HG03558 (cell line): ENCODE measurements at regions not wholly inside any gene's neighbourhood (a gene's known extent, or its start where the extent isn't known, plus 50 kb on each side); places are given as distances from the start of the nearest gene placed in this dataset.
"Not testable (repeated sequence)": the region's sequence is repeated elsewhere in the genome, so short reads cannot be mapped to it uniquely, and the experiment has no call there.

Experiments used
- ATAC-seq: cut with Tn5 transposase; IDR thresholded peaks from one replicate; pipeline ENCODE4 v1.9.1; 2021; ENCODE audit warnings: moderate number of reproducible peaks; ENCODE audit not compliant: unreplicated experiment; ENCODE audit errors: extremely low read depth

DNA sequence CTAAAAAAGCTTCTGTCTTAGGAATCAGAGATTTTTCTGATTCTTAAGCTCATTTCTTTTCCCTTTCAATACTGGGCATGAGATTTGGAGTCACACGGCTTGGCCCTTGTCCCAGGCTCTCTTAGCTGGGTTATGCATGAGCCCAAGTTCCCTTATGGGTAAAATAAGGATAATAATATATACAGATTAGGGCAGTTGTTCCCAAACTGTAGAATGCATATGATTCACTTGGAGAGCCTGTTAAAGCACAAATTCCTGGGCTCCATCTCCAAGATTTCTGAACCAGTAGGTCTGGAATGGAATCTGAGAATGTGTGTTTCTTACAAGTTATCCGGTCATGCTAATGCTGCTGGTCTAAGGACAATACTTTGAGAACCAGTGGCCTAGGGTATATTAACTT, 154.0 kb downstream of the REEP3 start:
- ATAC-seq: no peak

DNA sequence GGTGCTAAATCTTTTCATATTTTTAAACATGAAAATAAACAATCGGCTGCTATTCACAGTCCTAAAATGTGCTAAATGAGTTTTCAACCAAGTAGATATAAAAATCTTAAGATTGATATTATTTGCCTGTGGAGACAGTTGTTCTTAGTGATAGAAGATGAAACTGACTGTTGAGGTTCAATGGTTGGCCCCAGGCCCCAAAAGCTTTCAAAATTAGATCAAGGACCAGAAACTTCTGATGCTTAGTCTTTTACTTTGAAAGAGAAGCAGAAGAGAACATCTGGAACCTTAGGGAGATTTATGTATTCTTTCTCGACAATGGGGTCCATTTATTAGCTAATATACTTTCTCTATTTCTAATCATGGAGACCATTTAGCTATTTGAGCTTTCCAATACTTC, 155.8 kb downstream of the REEP3 start:
- no peak for ATAC-seq

DNA sequence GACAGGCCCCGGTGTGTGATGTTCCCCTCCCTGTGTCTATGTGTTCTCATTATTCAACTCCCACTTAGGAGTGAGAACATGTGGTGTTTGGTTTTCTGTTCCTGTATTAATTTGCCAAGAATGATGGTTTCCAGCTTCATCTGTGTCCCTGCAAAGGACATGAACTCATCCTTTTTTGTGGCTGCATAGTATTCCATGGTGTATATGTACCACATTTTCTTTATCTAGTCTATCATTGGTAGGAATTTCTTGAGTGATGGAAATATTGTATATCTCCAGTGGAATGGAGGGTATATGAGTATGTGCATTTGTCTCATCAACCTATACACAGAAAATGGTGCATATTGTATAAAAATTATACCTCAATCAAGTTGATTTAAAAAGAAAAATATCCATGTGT, 159.3 kb downstream of the REEP3 start:
- ATAC-seq: not testable (repeated sequence)

DNA sequence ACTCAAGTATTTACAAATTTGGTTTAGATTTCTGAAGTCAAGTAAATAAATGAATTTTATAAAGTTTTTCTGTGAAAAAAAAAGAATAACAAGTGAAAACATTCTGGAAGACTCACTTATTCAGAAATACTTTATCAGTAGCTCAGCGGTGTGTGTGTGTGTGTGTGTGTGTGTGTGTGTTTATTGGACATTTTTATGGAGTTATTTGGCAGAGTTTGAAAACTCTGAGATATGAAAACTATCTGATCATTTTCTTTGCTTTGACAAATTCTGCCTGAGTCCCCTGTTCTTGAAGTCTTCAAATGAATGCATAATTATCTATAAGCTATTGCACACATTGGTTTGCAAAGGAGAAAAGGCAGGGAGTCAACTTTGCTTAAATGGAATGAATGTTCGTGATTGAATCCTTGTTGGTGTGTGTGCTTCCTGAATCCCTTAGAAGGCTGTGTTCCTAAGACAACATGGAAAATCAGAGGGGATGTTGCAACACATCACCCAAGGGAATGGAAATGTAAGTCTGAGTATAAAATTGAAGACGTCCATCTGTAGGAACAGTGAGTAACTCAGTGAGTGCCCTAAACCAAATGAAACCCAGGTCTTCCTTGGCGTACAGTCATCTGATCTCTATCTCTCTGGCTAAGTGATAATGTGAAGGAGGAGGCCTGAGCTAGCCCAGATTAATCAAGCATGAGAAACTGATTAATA, 160.9 kb downstream of the REEP3 start:
- ATAC-seq: no peak

DNA sequence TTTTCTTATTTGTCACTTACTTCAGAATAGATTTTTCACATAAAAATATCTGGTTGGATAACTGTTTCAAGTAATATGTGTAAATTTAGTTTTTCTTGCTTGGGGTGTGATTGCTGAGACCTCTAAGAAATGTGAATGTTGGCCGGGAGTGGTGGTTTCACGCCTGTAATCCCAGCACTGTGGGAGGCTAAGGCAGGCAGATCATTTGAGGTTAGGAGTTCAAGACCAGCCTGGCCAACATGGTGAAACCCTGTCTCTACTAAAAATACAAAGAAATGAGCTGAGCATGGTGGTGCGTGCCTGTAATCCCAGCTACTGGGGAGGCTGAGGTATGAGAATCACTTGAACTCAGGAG, 161.5 kb downstream of the REEP3 start:
- not testable (repeated sequence) for ATAC-seq

DNA sequence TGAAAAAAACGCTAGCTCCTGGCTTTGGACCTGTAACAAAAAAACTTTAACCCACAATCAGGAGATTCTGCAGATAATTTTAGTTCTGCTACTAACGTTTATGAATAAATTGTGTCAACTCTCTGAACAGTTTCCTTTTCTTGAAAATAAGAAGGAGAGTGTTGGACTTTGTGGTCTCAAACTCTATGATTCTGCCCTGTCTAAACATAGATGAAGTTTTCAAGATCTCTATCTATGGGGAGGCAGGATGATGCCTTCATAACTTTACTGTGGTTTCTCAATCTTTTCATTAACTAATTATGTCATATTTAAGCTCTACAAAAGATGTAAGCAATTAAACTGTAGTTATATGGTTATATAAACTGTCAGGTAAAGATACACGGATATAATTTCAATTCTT, 162.0 kb downstream of the REEP3 start:
- no peak for ATAC-seq

DNA sequence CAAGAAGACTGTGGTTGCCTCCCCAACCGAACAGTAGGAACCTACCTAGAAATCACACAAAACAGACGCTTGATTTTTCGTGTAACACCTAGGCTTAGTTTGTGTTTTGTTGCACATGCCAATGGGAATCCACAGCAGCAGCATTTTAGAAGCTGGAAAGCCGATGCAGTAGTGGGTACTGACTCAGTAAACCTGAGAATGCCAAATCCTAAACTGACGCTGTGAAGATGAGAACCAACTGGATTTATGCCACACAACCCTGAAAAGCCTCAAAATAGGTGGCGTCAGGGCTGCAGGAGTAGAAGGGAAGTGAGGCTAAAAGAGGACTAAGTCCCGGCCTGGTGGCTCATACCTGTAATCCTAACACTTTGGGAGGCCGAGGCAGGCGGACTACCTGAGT, 162.5 kb downstream of the REEP3 start:
- ATAC-seq: no peak

DNA sequence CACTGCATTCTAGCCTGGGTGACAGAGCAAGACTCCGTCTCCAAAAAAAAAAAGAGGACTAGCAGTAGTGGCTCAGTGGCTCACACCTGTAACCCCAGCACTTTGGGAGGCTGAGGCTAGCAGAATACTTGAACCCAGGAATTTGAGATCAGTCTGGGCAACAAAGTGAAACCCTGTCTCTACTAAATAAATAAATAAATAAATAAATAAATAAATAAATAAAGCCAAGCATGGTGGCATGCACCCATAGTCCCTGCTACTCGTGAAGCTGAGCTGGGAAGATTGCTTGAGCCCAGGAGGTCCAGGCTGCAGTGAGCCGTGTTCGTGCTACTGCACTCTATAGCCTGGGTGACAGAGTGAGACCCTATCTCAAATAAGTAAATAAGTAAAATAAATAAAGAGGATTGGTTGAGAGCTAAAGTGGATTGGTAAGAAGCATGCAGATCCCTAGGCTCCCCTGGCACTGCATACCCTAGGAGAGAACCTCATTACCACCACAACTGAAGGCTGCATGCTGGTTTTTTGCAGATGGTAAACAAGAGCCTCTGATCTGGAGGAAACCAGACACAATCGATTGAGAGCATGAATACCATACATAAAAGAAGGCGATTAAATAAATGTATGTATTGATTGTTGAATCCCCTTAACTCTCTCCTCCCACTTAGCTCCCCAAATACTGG, 163.2 kb downstream of the REEP3 start:
- no peak for ATAC-seq

DNA sequence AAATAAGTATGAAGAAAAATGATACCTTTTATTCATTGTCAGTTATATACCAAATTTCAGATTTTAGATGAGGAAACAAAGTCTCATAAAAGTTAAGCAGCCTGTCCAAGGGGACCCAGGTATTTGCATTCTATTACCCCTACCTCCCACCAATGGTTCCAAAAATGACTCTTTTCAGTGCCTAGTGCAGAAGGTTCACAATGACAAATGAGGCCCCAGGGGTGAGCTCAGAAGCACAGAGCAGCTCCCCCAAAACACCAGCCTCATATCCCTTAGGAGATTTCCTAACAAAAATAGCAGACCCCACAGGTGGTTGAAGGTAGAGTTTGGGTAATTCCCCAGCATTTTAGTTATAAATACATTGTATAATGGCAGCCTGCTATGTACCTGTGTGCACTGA, 168.6 kb downstream of the REEP3 start:
- no peak for ATAC-seq

DNA sequence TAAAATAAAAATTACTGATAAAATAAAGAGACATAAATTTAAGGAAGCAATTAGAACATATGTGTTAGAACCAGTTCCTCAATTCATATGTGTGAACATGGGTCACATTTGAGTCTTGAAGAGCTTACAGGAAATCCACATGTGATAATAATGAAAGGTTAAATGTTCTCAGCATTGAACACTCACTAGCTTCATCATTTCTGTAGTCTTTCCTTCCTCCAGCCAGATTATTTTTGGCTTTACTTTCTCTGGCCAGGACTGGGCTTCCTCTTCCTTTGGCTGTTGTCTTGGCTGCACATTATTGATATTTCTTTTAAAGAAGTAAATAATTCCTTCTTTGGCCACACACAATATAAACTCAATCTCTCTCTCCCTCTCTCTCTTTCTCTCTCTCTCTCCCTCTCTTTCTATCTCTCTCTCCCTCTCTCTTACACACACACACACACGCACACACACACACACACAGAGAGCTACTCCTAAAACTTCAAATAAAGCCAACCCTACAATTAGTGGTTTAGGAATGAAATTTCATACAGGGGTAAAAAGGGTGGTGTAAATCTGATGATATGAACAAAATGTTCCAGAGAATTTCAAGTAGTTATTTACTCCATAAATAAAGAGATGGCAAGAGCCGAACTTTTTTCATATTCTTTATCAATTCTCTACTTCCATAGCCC, 171.2 kb downstream of the REEP3 start:
- ATAC-seq: no peak

DNA sequence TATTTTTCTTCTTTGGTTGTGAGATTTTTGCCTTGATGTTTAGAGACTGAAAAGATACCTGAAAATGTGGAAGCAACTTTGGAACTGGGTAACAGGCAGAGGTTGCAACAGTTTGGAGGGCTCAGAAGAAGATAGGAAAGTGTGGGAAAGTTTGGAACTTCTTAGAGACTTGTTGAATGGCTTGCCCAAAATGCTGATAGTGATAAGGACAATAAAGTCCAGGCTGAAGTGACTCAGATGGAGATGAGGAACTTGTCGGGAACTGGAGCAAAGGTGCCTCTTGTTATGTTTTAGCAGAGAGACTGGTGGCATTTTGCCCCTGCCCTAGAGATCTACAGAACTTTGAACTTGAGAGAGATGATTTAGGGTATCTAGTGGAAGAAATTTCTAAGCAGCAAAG, 171.8 kb downstream of the REEP3 start:
- ATAC-seq: not testable (repeated sequence)

DNA sequence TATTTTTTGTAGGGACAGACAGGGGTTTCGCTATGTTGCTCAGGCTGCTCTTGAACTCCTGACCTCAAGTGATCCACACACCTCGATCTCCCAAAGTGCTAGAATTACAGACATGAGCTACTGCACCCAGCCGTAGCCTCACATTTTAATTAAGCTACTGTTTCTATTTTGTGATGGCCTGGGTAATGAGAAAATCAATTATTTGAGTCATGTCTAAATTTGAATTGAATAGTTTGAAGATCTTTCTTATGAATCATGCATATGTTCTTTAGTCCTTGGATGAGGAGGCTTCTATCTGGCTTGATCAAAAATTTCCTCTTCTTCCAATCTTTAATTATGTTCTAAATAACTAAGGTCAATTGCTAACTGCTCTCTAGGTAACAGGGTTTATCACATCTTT, 175.0 kb downstream of the REEP3 start:
- no peak for ATAC-seq

DNA sequence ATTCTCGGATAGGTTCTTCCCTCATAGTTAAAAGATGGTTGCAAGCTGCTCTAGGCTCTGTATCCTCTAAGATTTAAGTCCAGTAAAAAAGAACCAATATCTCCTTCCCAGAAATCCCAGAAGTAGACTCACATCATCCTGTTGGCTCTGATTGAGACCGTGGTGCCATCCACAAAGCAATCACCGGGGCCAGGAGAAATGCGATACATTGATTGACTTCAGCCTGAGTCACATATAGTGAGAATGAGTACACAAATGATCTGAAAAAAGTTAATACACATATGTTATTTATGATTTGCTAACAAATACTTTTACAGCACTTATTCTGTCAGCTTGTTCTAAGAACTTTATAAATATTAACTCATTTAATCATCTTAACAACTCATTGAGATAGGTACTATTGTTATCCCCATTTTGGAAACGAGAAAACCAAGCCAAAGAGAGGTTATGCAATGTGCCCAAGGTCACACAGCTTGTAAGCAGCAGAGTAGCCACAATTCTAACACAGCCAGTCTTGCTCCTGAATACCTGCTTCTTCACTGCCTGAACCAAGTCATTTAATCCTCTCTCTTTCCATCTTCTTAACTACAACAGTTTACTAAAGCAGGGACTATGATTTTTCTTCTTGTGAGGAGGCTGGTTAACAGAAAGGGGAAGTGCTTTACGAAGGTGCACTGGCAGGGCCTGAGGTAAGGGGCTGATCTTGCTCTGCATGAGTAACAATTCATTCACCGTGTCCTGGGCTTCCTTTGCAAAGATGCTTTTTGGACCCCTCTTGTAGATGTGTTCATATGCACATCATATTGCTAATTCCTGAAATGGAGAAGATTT, 177.0 kb downstream of the REEP3 start:
- peak; percentile 37 for ATAC-seq

DNA sequence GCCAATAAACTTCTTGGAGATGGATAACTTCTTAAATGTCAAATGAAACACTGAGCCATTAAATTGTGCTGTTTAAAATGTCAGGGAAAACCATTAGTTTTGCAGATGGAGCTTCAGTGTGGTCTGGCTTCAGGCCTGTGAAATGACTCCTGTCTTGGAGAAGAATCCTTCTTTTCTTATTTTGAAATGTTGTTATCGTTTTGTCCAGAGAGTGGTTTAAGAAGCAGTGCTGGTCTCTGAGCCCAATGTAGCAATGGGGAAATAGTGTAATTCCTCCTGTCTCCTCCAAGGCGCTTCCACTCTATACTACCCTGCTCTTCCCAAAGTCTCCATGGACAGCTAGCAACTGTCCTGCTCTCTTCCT, 177.6 kb downstream of the REEP3 start:
- no peak for ATAC-seq

DNA sequence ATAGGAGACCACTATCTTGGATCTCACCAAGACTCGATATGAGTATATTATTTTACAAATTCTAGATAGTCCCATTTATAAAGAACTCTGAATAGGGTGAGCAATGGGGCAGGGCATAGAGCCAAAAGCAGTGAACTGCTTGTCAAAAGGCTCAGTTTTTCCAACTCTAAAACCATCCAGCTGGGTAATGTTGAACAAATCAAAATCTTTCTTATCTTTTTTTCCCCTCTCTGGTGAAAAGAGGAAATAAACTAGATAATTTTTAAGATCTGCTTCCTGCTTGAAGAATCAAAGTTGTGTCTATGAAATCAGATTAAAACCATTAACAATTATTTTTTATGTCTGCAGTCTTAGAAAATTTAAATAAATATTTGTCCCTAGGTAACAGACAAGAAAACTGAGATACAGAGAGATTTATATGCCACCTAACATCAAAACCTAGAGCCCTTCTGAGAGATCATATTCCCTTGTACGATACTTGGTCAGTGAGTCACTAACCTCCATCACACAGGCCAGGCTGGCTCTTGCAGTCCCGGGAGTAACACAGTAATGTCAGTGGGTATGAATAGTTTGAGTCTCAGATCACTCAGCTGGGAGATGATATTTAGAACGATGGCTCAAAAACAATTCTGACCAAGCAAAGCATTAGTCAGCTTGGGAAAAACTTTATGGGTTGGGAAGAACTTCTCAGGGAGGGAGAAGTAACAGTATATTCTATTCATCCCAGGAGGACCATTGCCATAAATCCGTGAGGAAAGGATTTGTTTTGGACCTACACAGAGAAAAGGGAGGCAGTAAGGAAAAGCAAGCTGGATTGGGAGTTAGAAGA, 178.8 kb downstream of the REEP3 start:
- no peak for ATAC-seq

DNA sequence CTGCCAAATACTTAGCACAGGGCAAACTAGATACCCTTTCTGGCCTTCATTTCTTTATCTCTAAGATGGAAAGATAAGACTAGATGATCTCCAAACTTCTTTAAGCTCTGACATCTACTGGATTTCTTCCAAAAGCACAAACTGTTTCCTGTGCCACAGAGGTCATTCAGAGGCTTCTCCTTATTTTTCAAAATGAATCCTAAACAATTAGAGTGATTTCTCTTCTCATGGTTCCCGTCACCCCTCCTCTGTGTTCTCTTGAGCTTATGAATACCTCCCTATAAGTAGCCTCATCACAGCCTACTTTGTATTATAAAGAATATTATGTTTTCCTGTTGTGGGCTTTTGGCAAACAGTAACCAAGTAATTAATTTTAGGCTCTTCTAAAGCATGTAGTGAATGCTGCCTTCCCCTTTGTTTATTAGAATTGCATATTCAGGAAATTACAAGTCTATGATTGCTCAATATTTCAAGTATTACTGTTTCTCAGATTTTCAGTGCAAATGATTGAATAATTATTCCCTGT, 179.5 kb downstream of the REEP3 start:
- ATAC-seq: no peak

DNA sequence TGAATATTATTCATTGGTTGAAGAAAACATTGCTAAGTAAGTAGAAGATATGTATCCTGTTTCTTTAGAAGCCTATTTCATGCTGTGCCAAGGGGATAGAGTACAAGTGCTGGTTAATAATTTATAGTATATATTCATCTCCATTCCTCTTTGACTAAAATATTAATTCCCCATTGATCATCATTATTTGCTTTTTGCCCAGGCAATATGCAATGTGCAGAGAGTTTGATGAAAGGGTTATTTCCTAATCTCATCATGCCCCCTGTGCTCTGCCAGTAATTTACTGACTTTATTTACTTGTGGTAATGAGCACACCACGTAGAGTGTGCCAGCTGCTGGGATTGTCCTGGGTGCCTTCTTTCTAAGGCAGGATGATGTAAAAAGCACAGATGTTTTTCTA, 180.9 kb downstream of the REEP3 start:
- no peak for ATAC-seq

DNA sequence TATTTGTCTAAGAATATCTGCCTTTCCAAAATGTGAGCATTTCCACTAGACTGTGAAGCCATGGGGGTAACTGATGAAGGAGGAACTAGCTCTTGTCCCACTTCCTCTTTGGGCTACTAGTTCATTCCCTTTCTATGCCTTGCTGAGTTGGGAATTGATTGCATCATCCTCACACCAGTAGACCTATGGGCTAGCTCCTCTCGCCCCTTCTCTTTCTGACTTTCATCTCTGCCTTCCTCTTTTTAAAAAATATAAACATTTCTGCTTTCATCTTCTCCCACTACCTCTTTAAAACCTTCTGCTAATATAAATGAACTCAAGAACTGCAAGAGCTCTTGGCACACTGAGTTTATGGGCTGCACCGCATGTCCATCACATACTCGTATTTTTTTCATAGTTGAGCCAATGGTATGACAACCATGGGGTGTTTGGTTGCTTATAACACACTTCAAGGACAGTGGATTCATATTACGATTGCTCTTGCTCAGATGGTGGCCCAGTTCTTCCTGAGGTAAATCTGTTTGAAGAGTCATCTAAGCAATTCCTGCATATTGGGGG, 182.0 kb downstream of the REEP3 start:
- ATAC-seq: no peak

DNA sequence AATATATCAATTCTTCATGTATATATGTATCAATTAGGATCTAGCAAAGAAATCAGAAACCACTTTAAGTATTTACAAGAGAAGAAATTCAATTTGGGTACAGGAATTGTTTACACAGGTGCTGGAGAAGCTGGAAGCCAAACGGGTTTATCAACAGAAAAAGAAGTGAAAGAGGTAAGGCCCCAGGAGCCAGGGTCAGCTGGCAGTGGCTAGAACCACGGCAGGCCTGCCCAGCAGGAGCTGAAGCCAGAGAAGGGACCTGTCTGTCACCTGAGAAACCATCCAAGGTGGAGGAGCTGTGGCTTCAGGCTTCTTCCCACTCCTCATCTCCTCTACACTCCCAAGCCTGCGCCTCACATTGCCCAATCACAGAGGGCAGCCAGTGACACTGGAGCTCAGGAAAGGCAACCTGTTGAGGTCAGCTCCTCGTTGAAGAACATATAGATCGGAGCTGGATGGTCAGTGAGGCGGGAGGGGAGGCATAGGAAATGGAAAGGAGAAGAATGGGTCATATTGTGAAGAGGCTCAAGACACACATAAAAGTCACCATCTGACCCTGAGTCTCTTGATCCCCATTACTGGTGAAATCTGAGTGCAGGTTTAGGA, 182.6 kb downstream of the REEP3 start:
- ATAC-seq: no peak
